ENCODE measurements at regions not wholly inside any gene's neighbourhood (a gene's known extent, or its start where the extent isn't known, plus 50 kb on each side); places are given as distances from the start of the nearest gene placed in this dataset.

- DNase-seq, result no peak
Observed at GRCh38 chr20:50409495-50409894, 100.7 kb upstream of the PTPN1 start.

- no peak for DNase-seq
Observed at GRCh38 chr20:50410343-50410742, 99.8 kb upstream of the PTPN1 start.

GRCh38 chr20:50412069-50412468 lies 98.1 kb upstream of the PTPN1 start:
- no peak for DNase-seq

- no peak for DNase-seq
Observed at GRCh38 chr20:50412499-50412898, 97.7 kb upstream of the PTPN1 start.

GRCh38 chr20:50413088-50413500 lies 97.1 kb upstream of the PTPN1 start:
- DNase-seq, result no peak

- DNase-seq, result no peak
Observed at GRCh38 chr20:50415021-50415515, 95.1 kb upstream of the PTPN1 start.

- no peak for DNase-seq
Observed at GRCh38 chr20:50415516-50416268, 94.5 kb upstream of the PTPN1 start.

- DNase-seq, result no peak
Observed at GRCh38 chr20:50416269-50417022, 93.7 kb upstream of the PTPN1 start.

- no peak for DNase-seq
Observed at GRCh38 chr20:50417023-50417329, 93.2 kb upstream of the PTPN1 start.

- no peak for DNase-seq
Observed at GRCh38 chr20:50417484-50418235, 92.5 kb upstream of the PTPN1 start.

- no peak for DNase-seq
Observed at GRCh38 chr20:50418890-50419642, 91.1 kb upstream of the PTPN1 start.

GRCh38 chr20:50420380-50420779 lies 89.8 kb upstream of the PTPN1 start:
- DNase-seq, result no peak

GRCh38 chr20:50421356-50422340 lies 88.5 kb upstream of the PTPN1 start:
- DNase-seq, result no peak

- DNase-seq, result no peak
Observed at GRCh38 chr20:50423758-50424157, 86.4 kb upstream of the PTPN1 start.

- DNase-seq, result no peak
Observed at GRCh38 chr20:50425076-50425475, 85.1 kb upstream of the PTPN1 start.

- DNase-seq, result no peak
Observed at GRCh38 chr20:50426866-50427718, 83.1 kb upstream of the PTPN1 start.

- no peak for DNase-seq
Observed at GRCh38 chr20:50427719-50428083, 82.5 kb upstream of the PTPN1 start.

GRCh38 chr20:50428097-50428828 lies 81.9 kb upstream of the PTPN1 start:
- no peak for DNase-seq

- no peak for DNase-seq
Observed at GRCh38 chr20:50429412-50429811, 80.8 kb upstream of the PTPN1 start.

- DNase-seq, result no peak
Observed at GRCh38 chr20:50431066-50431450, 79.1 kb upstream of the PTPN1 start.

All from activated naive CD4-positive, alpha-beta T cell (primary cell).